Sigmoid colon (tissue), 6 donors: ENCODE measurements at regions not wholly inside any gene's neighbourhood (a gene's known extent, or its start where the extent isn't known, plus 50 kb on each side); places are given as distances from the start of the nearest gene placed in this dataset.
"Not testable (repeated sequence)": the region's sequence is repeated elsewhere in the genome, so short reads cannot be mapped to it uniquely, and the experiment has no call there.

Source experiments
- DNase-seq: peaks from one replicate; pipeline ENCODE4 v3.0.0-alpha.2; 2019
- H3K27ac ChIP-seq, 4 donors: fragments of 200-600 bp; sonication (generic); one replicate each; pipeline ENCODE4 v1.5.1; 2016 to 2019; ENCODE audit warnings: mild to moderate bottlenecking in 1 of 4
- H3K27me3 ChIP-seq, 3 donors: fragments of 200-600 bp; sonication (generic); one replicate each; pipeline ENCODE4 v1.5.1; 2019; ENCODE audit warnings: mild to moderate bottlenecking in 1 of 3
- H3K36me3 ChIP-seq, 4 donors: fragments of 200-600 bp; sonication (generic); one replicate each; pipeline ENCODE4 v1.5.1; 2016 to 2019
- H3K4me1 ChIP-seq, 4 donors: fragments of 200-600 bp; sonication (generic); one replicate each; pipeline ENCODE4 v1.5.1; 2017 to 2019
- H3K4me3 ChIP-seq, 4 donors: fragments of 200-600 bp; sonication (generic); one replicate each; pipeline ENCODE4 v1.5.1; 2017 to 2019; ENCODE audit warnings: mild to moderate bottlenecking in 2 of 4, moderate library complexity in 1 of 4
- H3K9me3 ChIP-seq, 4 donors: fragments of 200-600 bp in 3 of 4; sonication (generic) in 3 of 4; one replicate each; pipeline versions ENCODE4 v1.5.1 to v1.6.1; 2013 to 2019
- CTCF ChIP-seq, 4 experiments: fragments of 450-650 bp in 3 of 4; fragments of 200-600 bp in 1 of 4; IDR thresholded peaks; one replicate each; pipeline ENCODE4 v1.5.1; 2016 to 2019; ENCODE audit warnings: antibody characterized with exemption in 4 of 4, mild to moderate bottlenecking in 3 of 4, moderate library complexity in 2 of 4
- EP300 ChIP-seq, 4 donors: sonication (generic); formaldehyde crosslinking; IDR thresholded peaks; one replicate each; pipeline ENCODE4 v1.6.1; 2017; ENCODE audit warnings: antibody characterized with exemption in 4 of 4
- POLR2A ChIP-seq, 2 donors: fragments of 450-650 bp; IDR thresholded peaks; one replicate each; pipeline ENCODE4 v1.6.1; 2016; ENCODE audit warnings: antibody characterized with exemption in 2 of 2, mild to moderate bottlenecking in 2 of 2, moderate library complexity in 2 of 2
- POLR2AphosphoS5 ChIP-seq, 4 donors: sonication (generic); formaldehyde crosslinking; IDR thresholded peaks; one replicate each; pipeline ENCODE4 v1.6.1; 2017; ENCODE audit warnings: antibody characterized with exemption in 4 of 4
- WGBS, 2 donors: extraction: QIAGEN DNeasy Blood & Tissue Kit; methylation state at CpG; one replicate each; pipeline ENCODE4 v1.1.7; 2013; 5-methylcytosine and 5-hydroxymethylcytosine counted together
- intact Hi-C: fragments of 100-400 bp; cut with DNase I; formaldehyde crosslinking; loops from one replicate; pipeline ENCODE4 v1.15.1; 2023
- donor health status: healthy with polysubstance abuse.
- donor health status: healthy.

GRCh38 chr14:21780429-21781084 is 106.9 kb upstream of the OR4E1 start:
- Histone ChIP-seq H3K36me3 (no peaks in the 10 kb centered on the region), H3K27me3 (no peaks in the 10 kb centered on the region), H3K9me3 (no peaks in the 10 kb centered on the region), H3K4me3 (no peak overlapping the region), H3K4me1 (no peaks in the 10 kb centered on the region), H3K27ac (no peak overlapping the region)
- intact Hi-C loops, result no loop called here
- TF ChIP-seq POLR2AphosphoS5 (IDR thresholded peaks at IDR 0.05), result no peak
- TF ChIP-seq EP300 (IDR thresholded peaks at IDR 0.05), result no peak
- TF ChIP-seq POLR2A (IDR thresholded peaks at IDR 0.05), result no peak
- TF ChIP-seq CTCF (IDR thresholded peaks at IDR 0.05), result no peak
- DNase-seq, result no peak
- 87 to 88% methylated on average over 14 of the region's 14 CpGs for WGBS, 2 donors

GRCh38 chr14:21771671-21772070 is 98.1 kb upstream of the OR4E1 start:
- Histone ChIP-seq H3K27ac (no peak overlapping the region), H3K36me3 (no peaks in the 10 kb centered on the region), H3K4me3 (no peak overlapping the region), H3K9me3 (no peaks in the 10 kb centered on the region), H3K27me3 (no peaks in the 10 kb centered on the region), H3K4me1 (no peaks in the 10 kb centered on the region)
- DNase-seq, result no peak
- TF ChIP-seq POLR2A (IDR thresholded peaks at IDR 0.05), result no peak
- TF ChIP-seq CTCF (IDR thresholded peaks at IDR 0.05), result no peak
- TF ChIP-seq POLR2AphosphoS5 (IDR thresholded peaks at IDR 0.05), result no peak
- TF ChIP-seq EP300 (IDR thresholded peaks at IDR 0.05), result no peak
- WGBS, 2 donors, result 25 to 75% methylated on average over 1 of the region's 1 CpG
- intact Hi-C loops, result no loop called here

- Histone ChIP-seq H3K27ac (no peak overlapping the region), H3K27me3 (no peaks in the 10 kb centered on the region), H3K4me3 (no peak overlapping the region), H3K4me1 (no peaks in the 10 kb centered on the region), H3K9me3 (no peaks in the 10 kb centered on the region), H3K36me3 (no peaks in the 10 kb centered on the region)
- 58 to 69% methylated on average over 2 of the region's 2 CpGs for WGBS, 2 donors
- TF ChIP-seq EP300 (IDR thresholded peaks at IDR 0.05) (no peak), POLR2A (IDR thresholded peaks at IDR 0.05) (no peak), CTCF (IDR thresholded peaks at IDR 0.05) (no peak), POLR2AphosphoS5 (IDR thresholded peaks at IDR 0.05) (no peak)
- DNase-seq, result no peak
- intact Hi-C loops, result no loop called here
Observed at GRCh38 chr14:21768875-21769257, 95.2 kb upstream of the OR4E1 start.

- Histone ChIP-seq H3K9me3 (no peaks in the 10 kb centered on the region), H3K4me3 (no peak overlapping the region), H3K36me3 (no peaks in the 10 kb centered on the region), H3K27me3 (no peaks in the 10 kb centered on the region), H3K27ac (no peak overlapping the region), H3K4me1 (no peaks in the 10 kb centered on the region)
- TF ChIP-seq POLR2AphosphoS5 (IDR thresholded peaks at IDR 0.05) (no peak), EP300 (IDR thresholded peaks at IDR 0.05) (no peak), CTCF (IDR thresholded peaks at IDR 0.05) (no peak)
- intact Hi-C loops, result no loop called here
- WGBS, 2 donors, result 50 to 53% methylated on average over 5 of the region's 5 CpGs
- no peak for DNase-seq
Observed at GRCh38 chr14:21768116-21768874, 94.7 kb upstream of the OR4E1 start.

- H3K27ac ChIP-seq, H3K36me3 ChIP-seq, H3K4me1 ChIP-seq, DNase-seq, H3K27me3 ChIP-seq, intact Hi-C loops, H3K4me3 ChIP-seq, H3K9me3 ChIP-seq: not testable (repeated sequence)
- 64 to 67% methylated on average over 6 of the region's 6 CpGs for WGBS, 2 donors
Observed at GRCh38 chr14:21760360-21760759, 86.7 kb upstream of the OR4E1 start.
